ENCODE measurements at regions not wholly inside any gene's neighbourhood (a gene's known extent, or its start where the extent isn't known, plus 50 kb on each side); places are given as distances from the start of the nearest gene placed in this dataset.

DNA sequence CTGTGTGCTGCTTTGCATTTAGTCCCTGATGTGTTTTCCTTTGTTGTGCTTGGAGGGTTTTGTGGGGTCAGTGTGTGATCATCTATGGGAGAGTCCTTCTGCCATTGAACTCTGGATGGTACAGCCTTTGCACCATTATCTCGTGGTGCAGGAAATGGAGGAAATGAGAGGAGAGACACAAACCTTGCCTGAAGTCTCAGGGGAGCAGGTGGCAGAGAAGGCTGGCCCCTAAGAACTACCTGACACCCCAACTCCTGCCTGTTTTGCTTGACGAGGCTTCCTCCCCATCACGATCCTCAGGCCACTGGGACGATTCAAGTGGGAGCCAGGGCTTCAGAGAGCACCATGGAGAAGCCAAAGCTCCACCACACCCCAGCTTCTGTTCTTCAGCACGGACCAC, 1316.4 kb downstream of the TBC1D22A start:
- no peak overlapping the region for H3K4me3 ChIP-seq (ENCODE audit: low read length)
- TF ChIP-seq, protein P1, sequence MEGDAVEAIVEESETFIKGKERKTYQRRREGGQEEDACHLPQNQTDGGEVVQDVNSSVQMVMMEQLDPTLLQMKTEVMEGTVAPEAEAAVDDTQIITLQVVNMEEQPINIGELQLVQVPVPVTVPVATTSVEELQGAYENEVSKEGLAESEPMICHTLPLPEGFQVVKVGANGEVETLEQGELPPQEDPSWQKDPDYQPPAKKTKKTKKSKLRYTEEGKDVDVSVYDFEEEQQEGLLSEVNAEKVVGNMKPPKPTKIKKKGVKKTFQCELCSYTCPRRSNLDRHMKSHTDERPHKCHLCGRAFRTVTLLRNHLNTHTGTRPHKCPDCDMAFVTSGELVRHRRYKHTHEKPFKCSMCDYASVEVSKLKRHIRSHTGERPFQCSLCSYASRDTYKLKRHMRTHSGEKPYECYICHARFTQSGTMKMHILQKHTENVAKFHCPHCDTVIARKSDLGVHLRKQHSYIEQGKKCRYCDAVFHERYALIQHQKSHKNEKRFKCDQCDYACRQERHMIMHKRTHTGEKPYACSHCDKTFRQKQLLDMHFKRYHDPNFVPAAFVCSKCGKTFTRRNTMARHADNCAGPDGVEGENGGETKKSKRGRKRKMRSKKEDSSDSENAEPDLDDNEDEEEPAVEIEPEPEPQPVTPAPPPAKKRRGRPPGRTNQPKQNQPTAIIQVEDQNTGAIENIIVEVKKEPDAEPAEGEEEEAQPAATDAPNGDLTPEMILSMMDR (IDR thresholded peaks at IDR 0.05; ENCODE audit: insufficient read depth, low read depth, low read length, missing control alignments) = no peak
- no peak for DNase-seq (ENCODE audit: low read depth)

DNA sequence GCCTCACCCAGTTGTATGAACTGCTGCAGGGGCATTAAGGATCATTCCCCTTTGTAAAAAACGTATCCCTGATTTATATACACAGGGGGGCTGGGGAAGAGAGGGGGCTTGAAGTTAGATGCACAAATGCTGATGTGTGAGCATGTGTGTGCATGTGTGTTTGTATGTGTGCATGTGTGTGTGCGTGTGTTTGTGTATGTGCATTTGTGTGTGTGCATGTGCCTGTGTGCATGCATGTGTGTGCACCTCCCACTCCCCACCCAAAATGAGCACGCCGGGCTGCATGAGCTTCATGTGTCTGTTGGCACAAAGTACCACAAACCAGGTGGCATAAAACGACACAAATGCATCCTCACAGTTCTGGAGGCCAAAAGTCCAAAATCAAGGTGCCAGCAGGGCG, 1315.2 kb downstream of the TBC1D22A start:
- DNase-seq (ENCODE audit: low read depth) = no peak
- TF ChIP-seq, protein P1 (IDR thresholded peaks at IDR 0.05; ENCODE audit: insufficient read depth, low read depth, low read length, missing control alignments) = no peak
- H3K4me3 ChIP-seq (ENCODE audit: low read length) = no peak overlapping the region

DNA sequence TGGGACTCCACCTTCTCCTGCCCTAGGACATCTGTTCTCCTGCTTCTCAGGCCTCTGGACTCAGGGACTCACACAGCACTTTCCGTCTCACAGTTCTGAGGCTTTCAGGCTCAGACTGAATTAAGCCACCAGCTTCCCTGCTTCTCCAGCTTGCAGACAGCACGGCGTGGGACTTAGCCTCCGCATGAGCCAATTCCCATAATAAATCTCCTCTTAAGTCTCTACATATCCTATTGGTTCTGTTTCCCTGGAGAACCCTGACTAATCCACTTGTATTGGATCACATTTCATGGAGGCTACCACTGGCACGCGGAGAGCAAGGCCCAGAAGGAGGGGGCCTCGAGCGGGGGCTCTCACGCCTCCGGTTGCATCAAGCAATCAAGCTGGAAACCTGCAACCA, 1313.6 kb downstream of the TBC1D22A start:
- no peak for DNase-seq (ENCODE audit: low read depth)
- TF ChIP-seq, protein P1 (IDR thresholded peaks at IDR 0.05; ENCODE audit: insufficient read depth, low read depth, low read length, missing control alignments) = no peak
- no peak overlapping the region for H3K4me3 ChIP-seq (ENCODE audit: low read length)

DNA sequence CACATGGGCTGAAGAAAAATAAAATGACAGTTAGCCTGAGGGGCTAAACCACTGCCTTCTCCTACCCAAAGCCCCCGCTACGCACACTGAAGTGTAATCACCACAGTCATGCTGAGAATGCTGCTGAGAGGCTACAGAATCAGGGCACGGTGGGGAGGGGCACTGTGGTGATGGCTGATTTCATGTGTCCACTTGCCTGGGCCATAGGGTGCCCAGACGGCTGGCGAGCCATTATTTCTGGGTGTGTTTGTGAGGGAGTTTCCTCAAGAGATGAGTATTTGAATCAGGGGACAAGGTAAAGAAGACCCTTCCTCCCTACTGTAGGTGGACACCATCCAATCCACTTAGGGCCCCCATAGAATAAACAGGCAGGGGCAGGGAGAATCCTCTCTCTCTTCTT, 1313.2 kb downstream of the TBC1D22A start:
- TF ChIP-seq, protein P1 (IDR thresholded peaks at IDR 0.05; ENCODE audit: insufficient read depth, low read depth, low read length, missing control alignments) = no peak
- DNase-seq (ENCODE audit: low read depth) = no peak

DNA sequence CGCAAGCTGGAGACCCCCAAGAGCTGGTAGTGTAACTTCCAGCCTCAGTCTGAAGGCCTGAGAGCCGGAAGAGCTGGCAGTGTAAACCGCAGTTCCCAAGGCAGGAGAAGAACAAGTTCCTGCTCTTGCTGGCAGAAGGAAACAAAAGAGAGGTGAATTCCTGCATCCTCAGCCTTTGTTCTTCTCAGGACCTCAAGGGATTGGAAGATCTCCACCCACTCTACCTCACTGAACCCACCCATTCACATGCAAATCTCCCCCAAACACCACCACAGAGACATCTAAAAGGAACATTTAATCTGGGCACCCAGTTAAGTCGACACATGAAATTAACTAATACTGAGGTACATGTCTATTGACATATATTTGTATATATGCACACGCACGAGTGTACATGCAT, 1310.3 kb downstream of the TBC1D22A start:
- TF ChIP-seq, protein P1 (IDR thresholded peaks at IDR 0.05; ENCODE audit: insufficient read depth, low read depth, low read length, missing control alignments) = no peak
- DNase-seq (ENCODE audit: low read depth) = no peak
- H3K4me3 ChIP-seq (ENCODE audit: low read length) = no peak overlapping the region

More for the DNA sequence above, 1313.2 kb downstream of the TBC1D22A start:
- no peak overlapping the region for H3K4me3 ChIP-seq (ENCODE audit: low read length)

DNA sequence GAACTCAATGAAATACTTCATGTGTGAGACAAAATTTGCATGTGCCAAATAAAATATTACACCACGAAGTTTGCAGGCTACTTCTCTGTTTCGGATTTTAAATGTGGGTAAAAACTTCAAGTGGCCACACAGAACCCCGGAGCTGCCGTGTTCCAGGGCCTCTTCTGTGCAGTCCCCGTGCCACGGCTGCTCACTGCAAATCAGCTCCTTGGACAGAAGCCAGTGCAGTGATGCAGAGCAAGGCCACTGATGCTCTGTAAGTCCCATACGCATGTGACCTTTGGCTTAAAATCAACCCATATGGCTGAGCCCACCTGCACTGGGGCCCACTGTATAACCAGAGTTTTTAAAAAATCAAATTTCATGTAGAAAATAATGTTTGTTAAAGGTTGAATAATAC, 1309.4 kb downstream of the TBC1D22A start:
- TF ChIP-seq, protein P1 (IDR thresholded peaks at IDR 0.05; ENCODE audit: insufficient read depth, low read depth, low read length, missing control alignments) = no peak
- DNase-seq (ENCODE audit: low read depth) = no peak

DNA sequence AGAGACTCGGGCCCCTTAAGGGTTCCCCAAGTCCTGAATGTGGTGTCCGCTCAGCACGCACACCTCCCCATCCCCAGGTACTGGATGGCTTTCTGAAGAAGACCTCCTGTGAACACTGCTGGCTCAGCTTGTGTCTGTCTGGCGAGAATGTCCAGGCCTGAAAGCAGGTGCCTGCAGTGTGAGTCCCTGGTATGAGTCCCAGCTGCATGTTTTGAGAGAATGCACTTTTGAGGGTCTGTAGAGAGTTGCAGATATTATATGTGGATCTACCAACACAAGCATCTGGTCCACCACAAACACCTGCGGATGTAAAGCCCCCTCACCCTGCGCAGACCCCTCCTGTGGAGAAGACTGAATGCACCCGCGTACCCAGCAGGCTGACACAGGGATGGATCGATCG, 1308.9 kb downstream of the TBC1D22A start:
- no peak overlapping the region for H3K4me3 ChIP-seq (ENCODE audit: low read length)
- no peak for DNase-seq (ENCODE audit: low read depth)
- TF ChIP-seq, protein P1 (IDR thresholded peaks at IDR 0.05; ENCODE audit: insufficient read depth, low read depth, low read length, missing control alignments) = no peak

More for the DNA sequence above, 1309.4 kb downstream of the TBC1D22A start:
- H3K4me3 ChIP-seq (ENCODE audit: low read length) = no peak overlapping the region

Data from epithelial cell of esophagus (primary cell).